GM19468 (cell line): ENCODE measurements at regions not wholly inside any gene's neighbourhood (a gene's known extent, or its start where the extent isn't known, plus 50 kb on each side); places are given as distances from the start of the nearest gene placed in this dataset.
"Not testable (repeated sequence)": the region's sequence is repeated elsewhere in the genome, so short reads cannot be mapped to it uniquely, and the experiment has no call there.

ENCODE experiments used
- ATAC-seq: cut with Tn5 transposase; IDR thresholded peaks from one replicate; pipeline ENCODE4 v1.9.1; 2021; ENCODE audit warnings: mild to moderate bottlenecking, moderate library complexity, moderate number of reproducible peaks; ENCODE audit not compliant: unreplicated experiment; ENCODE audit errors: extremely low read depth

DNA sequence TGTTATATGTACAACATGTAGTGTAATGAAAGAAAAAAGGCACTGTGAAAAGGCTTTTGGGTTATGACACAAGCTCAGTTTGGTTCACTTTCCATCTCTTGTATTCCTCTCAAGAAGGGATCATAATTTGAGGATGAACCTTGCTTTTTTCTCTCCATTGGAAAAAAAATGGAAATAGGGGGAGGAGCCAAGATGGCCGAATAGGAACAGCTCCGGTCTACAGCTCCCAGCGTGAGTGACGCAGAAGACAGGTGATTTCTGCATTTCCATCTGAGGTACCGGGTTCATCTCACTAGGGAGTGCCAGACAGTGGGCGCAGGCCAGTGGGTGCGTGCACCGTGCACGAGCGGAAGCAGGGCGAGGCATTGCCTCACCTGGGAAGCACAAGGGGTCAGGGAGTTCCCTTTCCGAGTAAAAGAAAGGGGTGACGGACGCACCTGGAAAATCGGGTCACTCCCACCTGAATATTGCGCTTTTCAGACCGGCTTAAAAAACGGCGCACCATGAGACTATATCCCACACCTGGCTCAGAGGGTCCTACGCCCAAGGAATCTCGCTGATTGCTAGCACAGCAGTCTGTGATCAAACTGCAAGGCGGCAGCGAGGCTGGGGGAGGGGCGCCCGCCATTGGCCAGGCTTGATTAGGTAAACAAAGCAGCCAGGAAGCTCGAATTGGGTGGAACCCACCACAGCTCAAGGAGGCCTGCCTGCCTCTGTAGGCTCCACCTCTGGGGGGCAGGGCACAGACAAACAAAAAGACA lies 49.9 kb upstream of the SETMAR start:
- ATAC-seq: not testable (repeated sequence)
